GM19043 (cell line): ENCODE measurements at regions not wholly inside any gene's neighbourhood (a gene's known extent, or its start where the extent isn't known, plus 50 kb on each side); places are given as distances from the start of the nearest gene placed in this dataset.
"Not testable (repeated sequence)": the region's sequence is repeated elsewhere in the genome, so short reads cannot be mapped to it uniquely, and the experiment has no call there.

Experiments used
- ATAC-seq: cut with Tn5 transposase; IDR thresholded peaks from one replicate; pipeline ENCODE4 v1.9.1; 2021; ENCODE audit warnings: low read depth; ENCODE audit not compliant: unreplicated experiment

- no peak for ATAC-seq
Observed at GRCh38 chr16:64272028-64272427, 849.8 kb downstream of the CDH11 start.

GRCh38 chr16:64269756-64270155 is 852.1 kb downstream of the CDH11 start:
- no peak for ATAC-seq

- no peak for ATAC-seq
Observed at GRCh38 chr16:64265756-64266155, 856.1 kb downstream of the CDH11 start.

- not testable (repeated sequence) for ATAC-seq
Observed at GRCh38 chr16:64260631-64261401, 861.0 kb downstream of the CDH11 start.

GRCh38 chr16:64254443-64255367 is 867.2 kb downstream of the CDH11 start:
- no peak for ATAC-seq

DNA sequence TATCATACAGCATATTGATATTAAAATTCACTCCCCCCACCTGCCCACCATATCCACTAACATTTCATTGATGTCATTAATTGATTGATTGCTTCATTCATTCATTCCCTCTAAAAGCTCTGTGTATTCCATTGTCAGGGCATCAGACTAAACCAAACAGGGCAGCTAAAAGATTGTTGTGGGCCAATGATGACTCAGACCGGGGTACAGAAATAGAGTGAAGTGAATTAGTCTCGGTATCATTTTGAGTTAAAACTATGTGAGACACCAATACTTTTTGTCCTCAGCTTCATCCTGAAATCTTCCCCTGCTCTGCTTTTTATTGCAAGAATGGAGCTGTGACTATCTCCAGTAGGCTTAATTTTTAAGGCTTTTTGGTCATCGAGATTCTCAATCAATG is 868.3 kb downstream of the CDH11 start:
- ATAC-seq: no peak

- no peak for ATAC-seq
Observed at GRCh38 chr16:64253096-64253495, 868.8 kb downstream of the CDH11 start.

GRCh38 chr16:64251742-64252141 is 870.1 kb downstream of the CDH11 start:
- no peak for ATAC-seq

DNA sequence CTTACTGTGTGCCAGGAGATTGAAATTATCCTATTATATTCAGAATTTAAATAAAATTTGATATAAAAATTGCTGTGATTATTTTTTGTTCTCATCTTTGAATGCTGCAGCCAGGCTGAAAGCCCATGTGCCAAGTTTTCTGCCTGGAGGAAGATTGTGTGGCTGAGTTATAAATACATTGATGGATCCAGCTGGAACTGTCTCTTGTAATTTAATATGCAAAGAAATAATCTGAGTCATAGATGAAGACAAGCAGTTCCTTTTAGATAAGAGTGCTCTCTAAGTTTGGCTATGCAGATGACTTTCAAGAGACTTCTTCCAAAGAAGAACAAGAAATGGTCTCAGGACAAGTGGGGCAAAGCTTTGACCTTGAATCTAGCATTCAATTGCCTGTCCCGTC is 871.0 kb downstream of the CDH11 start:
- ATAC-seq: no peak

GRCh38 chr16:64242492-64242891 is 879.4 kb downstream of the CDH11 start:
- no peak for ATAC-seq

GRCh38 chr16:64240586-64240985 is 881.3 kb downstream of the CDH11 start:
- no peak for ATAC-seq

DNA sequence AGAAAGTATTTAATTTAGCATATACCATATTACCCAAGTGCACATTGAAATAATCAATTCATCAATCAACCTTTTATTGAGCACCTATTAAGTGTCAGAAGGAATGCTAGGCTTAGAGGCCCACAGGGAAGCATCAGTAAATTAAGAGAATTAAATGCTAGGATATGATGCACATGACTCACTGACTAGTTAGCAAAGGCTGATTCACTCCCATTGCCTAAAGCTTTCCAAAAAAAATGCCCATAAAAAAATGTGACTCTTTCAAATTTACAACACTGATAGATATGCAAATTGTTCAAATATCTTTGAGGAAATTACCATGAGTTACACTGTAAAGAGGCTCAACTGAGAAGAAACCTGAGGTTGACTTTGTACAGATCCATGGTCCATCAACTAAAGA is 883.3 kb downstream of the CDH11 start:
- no peak for ATAC-seq

DNA sequence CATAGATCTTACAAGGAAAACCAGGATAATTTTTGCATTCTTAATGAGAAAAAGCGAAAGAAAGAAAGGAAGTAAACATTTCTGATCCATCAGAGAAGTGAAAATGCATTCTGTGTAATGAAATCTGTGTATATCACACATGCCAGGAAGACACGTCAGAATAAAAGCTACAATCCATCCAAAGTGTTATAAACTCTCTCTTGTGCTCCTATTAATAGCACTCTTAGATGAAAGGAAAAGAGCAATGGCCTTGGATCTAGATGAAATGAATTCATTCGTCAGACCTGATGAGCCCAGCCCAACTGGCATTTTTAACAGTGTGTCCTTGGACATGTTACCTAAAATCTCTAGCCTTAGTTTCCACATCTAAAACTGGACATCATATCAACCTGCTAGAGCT is 885.5 kb downstream of the CDH11 start:
- no peak for ATAC-seq

DNA sequence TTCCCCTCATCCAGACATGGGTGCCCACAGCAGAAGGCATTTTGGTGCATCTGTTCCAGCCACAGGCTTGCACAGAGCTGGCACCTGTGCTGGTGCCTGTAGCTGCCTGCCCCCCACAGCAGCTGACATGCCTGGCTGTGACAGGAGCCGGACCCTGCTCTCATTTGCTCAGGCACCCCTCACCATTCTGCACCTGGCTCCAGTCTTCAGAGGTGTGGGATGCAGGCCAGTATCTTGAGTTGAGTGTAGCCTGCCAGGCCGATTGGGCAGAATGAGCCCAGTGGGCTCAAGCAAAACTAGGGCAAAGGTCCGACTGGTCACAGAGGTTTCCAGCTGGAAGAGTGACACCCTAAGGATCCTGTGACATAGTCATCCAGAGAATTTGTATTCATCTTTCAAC is 887.7 kb downstream of the CDH11 start:
- ATAC-seq: no peak

- ATAC-seq: no peak
Observed at GRCh38 chr16:64225696-64226095, 896.2 kb downstream of the CDH11 start.

- ATAC-seq: no peak
Observed at GRCh38 chr16:64225036-64225435, 896.8 kb downstream of the CDH11 start.

- no peak for ATAC-seq
Observed at GRCh38 chr16:64217789-64218535, 903.9 kb downstream of the CDH11 start.

GRCh38 chr16:64215730-64216129 is 906.1 kb downstream of the CDH11 start:
- ATAC-seq: no peak

GRCh38 chr16:64211331-64211730 is 910.5 kb downstream of the CDH11 start:
- no peak for ATAC-seq

DNA sequence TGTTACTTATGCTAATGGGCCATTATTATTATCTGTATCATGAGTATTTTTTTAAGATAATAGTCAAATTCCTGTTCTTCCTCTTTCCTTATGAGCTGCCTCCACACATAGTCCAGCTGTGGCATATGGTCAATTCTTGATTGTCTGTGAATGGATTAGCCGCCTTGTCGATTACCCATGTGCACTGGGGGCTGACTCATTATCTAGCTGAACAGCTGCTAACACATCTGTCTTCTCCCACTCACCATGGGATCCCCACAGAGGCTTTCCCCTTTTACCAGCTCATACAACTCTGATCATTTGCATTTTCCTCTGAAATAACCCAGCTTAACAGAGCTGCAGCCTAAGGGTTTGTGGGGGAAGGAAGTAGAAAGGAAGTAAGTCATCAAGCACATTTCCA is 915.0 kb downstream of the CDH11 start:
- no peak for ATAC-seq

DNA sequence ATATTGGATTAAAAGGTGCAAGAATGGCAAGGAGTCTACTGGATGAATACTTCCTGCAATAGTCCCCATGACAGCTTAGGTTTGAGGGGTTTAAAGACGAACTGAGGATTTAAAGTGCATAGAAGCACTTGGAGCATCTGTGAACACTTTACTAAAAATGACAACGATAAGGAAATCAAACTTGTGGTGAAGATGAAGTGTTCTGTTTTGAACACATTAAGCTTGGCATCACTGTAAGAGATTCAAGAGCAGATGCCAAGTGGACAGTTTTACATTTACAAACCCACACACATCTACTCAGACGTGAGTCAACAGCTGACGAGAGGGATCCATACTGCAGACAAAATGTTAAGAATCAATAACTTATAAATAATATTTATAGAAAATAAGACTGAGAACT is 918.7 kb downstream of the CDH11 start:
- no peak for ATAC-seq
